GM12878 (cell line): ENCODE measurements at regions not wholly inside any gene's neighbourhood (a gene's known extent, or its start where the extent isn't known, plus 50 kb on each side); places are given as distances from the start of the nearest gene placed in this dataset.

ENCODE experiments used
- DPF2 ChIP-seq: fragments of 450-650 bp; IDR thresholded peaks from 2 replicates; pipeline ENCODE4 v1.6.1; 2017; ENCODE audit warnings: mild to moderate bottlenecking
- HCFC1 ChIP-seq: fragments of 150-350 bp; IDR thresholded peaks from 2 replicates; pipeline ENCODE4 v1.6.1; 2014; ENCODE audit warnings: low read length
- NR2C2 ChIP-seq: IDR thresholded peaks from 2 replicates; pipeline ENCODE4 v1.6.1; 2011; ENCODE audit warnings: borderline replicate concordance, low read depth; ENCODE audit not compliant: control insufficient read depth, insufficient read length
- POLR2A ChIP-seq: IDR thresholded peaks from 2 replicates; pipeline ENCODE4 v1.6.1; 2011; ENCODE audit warnings: low read depth, mild to moderate bottlenecking, low read length
- POLR2AphosphoS5 ChIP-seq: IDR thresholded peaks from 2 replicates; pipeline ENCODE4 v1.6.1; 2011; ENCODE audit warnings: mild to moderate bottlenecking, low read length, inconsistent platforms
- SMC3 ChIP-seq: IDR thresholded peaks from 2 replicates; pipeline ENCODE4 v1.6.1; 2011; ENCODE audit warnings: low read length, improper control_type of control experiment, borderline replicate concordance
- TF ChIP-seq, protein P1 (sequence below), 3 experiments: IDR thresholded peaks in 2 of 3; conservative IDR thresholded peaks in 1 of 3; 2 replicates each; pipeline ENCODE4 v1.5.1; 2011; ENCODE audit warnings: low read depth in 3 of 3, low read length in 3 of 3, mild to moderate bottlenecking in 3 of 3, control low read depth in 2 of 3, moderate library complexity in 2 of 3, inconsistent platforms in 1 of 3, mixed read lengths in 1 of 3; ENCODE audit not compliant: control insufficient read depth in 2 of 3, insufficient read depth in 1 of 3; ENCODE audit errors: extremely low read depth in 1 of 3

DNA sequence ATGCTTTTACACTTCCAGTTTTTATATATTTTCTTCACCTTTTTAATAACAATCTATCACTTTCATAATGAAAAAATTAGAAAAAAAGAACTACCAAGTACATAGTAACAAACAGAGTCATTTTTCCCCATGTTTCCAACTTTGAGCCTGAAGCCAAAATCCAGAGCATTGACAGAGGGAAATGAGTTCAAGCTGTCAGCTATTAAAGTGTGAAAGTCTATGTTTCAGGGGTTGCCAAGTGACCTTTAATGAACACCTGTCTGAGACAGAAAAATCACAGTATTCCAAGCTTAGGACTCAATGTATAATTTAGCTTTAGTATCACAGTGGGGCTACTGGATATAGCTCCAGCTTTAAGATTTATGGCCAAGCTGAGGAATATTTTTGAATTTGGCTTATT is 128.3 kb upstream of the GADL1 start:
- TF ChIP-seq, protein P1, sequence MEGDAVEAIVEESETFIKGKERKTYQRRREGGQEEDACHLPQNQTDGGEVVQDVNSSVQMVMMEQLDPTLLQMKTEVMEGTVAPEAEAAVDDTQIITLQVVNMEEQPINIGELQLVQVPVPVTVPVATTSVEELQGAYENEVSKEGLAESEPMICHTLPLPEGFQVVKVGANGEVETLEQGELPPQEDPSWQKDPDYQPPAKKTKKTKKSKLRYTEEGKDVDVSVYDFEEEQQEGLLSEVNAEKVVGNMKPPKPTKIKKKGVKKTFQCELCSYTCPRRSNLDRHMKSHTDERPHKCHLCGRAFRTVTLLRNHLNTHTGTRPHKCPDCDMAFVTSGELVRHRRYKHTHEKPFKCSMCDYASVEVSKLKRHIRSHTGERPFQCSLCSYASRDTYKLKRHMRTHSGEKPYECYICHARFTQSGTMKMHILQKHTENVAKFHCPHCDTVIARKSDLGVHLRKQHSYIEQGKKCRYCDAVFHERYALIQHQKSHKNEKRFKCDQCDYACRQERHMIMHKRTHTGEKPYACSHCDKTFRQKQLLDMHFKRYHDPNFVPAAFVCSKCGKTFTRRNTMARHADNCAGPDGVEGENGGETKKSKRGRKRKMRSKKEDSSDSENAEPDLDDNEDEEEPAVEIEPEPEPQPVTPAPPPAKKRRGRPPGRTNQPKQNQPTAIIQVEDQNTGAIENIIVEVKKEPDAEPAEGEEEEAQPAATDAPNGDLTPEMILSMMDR (IDR thresholded peaks at IDR 0.05 in 2 of 3, conservative IDR thresholded peaks at IDR 0.05 in 1 of 3; ENCODE audit: control insufficient read depth in 2 of 3, extremely low read depth in 1 of 3, insufficient read depth in 1 of 3, low read depth in 3 of 3, low read length in 3 of 3) = no peak
- TF ChIP-seq HCFC1 (no peak), SMC3 (no peak), NR2C2 (no peak), DPF2 (no peak), POLR2AphosphoS5 (no peak), POLR2A (no peak)
